HG03521 (cell line): ENCODE measurements at regions not wholly inside any gene's neighbourhood (a gene's known extent, or its start where the extent isn't known, plus 50 kb on each side); places are given as distances from the start of the nearest gene placed in this dataset.

Experiments
- ATAC-seq: cut with Tn5 transposase; IDR thresholded peaks from one replicate; pipeline ENCODE4 v1.9.1; 2021; ENCODE audit warnings: mild to moderate bottlenecking, moderate library complexity; ENCODE audit not compliant: unreplicated experiment

GRCh38 chr6:134379076-134379475, 61.2 kb upstream of the SGK1 start:
- ATAC-seq: peak; percentile 79

DNA sequence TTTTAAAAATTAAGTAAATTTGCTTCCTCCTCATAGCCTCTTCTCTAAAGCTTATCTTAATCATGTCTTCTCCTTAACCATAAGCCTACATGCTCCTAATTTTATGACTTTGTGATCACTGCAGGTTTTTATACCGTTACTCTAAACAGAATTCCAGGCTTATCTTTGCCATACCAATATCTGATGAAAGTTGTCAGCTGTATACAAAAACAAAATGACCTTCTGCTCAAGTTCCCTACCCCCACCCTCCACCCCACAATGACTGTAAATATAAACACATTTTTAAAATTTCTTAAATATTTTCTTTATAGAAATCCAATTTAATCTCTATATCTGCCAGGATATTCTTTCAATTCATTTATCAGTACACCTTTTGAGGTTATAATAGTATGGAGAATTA, 60.5 kb upstream of the SGK1 start:
- ATAC-seq: no peak

DNA sequence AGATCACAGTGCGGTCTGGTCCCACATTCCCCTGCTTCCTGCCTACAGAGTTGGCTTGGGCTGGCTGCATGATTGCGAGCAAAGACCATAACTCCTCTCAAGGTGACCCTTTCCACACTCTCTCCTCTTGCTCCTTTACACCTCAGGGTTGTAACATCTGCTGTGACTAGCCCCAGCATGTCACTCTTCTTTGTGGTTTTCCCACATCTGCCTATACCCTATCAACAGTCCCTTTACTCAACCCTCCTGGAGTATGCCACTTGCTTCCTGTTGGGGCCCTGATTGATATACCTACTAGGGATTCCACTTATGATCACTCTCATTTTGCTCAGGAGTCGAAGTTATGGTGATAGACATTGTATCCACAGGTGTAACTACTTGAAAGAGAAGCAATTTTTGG, 58.9 kb upstream of the SGK1 start:
- no peak for ATAC-seq

DNA sequence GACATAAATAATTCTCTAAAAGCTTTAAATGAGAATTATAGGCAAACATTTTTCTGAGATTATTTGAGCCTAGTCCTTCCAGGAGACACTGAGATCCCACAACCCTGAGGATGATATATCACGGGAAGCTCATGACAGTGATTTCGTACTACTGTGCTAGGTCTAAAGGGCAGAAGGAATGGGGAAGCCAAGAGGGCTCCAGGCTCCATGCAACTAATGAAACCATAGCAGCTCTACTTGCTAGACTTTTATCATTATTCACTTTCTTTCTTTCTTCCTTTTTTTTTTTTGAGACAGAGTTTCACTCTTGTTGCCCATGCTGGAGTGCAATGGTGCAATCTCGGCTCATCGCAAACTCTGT, 57.3 kb upstream of the SGK1 start:
- no peak for ATAC-seq

DNA sequence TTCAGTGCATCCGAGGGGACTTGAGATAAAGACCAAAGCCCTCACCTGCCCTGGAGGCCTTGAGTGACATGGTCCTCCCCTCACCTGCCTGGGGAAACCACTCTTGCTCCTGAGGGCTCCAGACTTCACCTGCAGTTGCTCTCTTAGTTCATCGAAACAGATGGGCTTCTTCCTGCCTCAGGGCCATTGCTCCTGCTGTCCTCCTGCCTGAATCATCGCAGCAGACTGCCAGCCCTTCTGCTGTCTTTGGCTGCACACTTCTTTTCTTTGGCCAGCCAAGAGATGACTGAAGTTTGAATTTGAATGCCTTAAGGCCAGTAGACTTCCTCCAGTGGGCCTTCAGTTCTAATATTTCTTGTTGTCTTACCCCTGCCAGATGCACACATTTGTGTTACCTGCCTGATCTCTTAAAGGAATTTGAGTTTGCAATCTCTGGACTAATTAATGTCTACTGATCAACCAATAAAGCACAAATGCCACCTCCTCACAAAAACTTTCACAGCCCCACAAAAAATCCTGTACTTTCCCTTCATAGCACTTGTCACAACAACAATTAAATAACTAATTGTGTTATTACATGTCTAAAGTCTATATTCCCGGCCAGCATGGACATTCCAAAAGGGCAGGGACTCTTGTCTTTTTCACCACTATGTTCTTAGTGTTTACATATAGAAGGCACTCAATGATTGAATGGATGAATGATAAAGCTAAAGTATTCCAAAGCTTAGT, 56.7 kb upstream of the SGK1 start:
- no peak for ATAC-seq

- no peak for ATAC-seq
Observed at GRCh38 chr6:134373993-134374392, 56.1 kb upstream of the SGK1 start.

- peak; percentile 87 for ATAC-seq
Observed at GRCh38 chr6:134373282-134373922, 55.5 kb upstream of the SGK1 start.

DNA sequence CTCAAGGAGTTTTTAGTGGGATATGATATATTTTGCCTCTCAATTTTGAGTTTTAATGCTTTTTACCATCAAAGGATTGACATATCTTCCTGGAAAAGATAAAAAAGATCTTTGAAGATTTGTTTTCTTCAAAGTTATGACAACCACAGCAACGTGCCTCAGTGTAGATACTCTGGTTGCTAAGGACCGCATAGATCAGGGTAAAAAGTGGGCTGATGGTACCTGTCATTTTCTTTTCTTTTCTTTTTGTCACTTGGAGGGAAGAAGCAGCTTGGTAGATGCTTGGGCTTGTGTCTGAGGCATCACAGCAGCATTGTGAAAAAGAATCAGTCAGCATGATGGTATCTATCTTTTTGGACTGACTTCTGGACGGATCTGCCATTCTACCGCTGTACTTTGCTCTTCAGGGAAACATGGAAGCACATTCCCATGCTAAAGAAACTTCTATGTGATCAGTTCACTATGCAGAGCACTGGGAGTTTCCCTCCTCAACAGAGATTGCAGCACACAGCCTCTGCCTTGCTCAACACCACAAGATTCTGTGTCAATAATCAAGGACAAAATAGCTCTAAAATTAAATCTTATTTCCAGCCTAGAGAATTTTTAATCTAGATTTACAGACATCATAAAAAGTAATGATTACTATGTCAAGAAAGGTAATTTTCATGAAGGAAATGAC, 54.8 kb upstream of the SGK1 start:
- ATAC-seq: no peak

GRCh38 chr6:134368670-134369069, 50.8 kb upstream of the SGK1 start:
- ATAC-seq: no peak
